ENCODE measurements at regions not wholly inside any gene's neighbourhood (a gene's known extent, or its start where the extent isn't known, plus 50 kb on each side); places are given as distances from the start of the nearest gene placed in this dataset.

DNA sequence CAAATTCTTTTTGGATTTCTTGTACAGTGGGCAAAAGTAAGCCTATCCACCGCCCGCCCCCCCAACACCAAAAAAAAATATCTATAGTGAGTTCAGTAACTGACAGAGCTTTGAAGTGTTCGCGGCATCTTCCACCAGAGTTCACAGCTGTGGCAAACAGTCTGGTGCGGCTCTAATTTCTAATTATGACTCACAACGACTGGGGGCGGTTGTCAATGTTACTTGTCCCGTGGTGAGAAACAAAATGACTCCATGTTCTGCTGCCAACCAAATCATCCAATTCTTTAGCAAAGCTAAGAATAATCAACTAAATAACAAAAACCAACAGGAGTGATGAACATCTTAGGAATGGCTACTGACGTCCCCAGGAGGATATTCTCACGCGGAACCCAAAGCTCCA is 392.5 kb upstream of the SALL3 start:
- TF ChIP-seq TCF4 (CRISPR knock-in tag; IDR thresholded peaks at IDR 0.05; ENCODE audit: borderline replicate concordance) (no peak), ZFP3 (CRISPR knock-in tag; IDR thresholded peaks at IDR 0.05) (no peak), ZFP30 (CRISPR knock-in tag; IDR thresholded peaks at IDR 0.05) (no peak), BACH2 (CRISPR knock-in tag; IDR thresholded peaks at IDR 0.05; ENCODE audit: borderline replicate concordance) (no peak)
- ATAC-seq, result no peak

DNA sequence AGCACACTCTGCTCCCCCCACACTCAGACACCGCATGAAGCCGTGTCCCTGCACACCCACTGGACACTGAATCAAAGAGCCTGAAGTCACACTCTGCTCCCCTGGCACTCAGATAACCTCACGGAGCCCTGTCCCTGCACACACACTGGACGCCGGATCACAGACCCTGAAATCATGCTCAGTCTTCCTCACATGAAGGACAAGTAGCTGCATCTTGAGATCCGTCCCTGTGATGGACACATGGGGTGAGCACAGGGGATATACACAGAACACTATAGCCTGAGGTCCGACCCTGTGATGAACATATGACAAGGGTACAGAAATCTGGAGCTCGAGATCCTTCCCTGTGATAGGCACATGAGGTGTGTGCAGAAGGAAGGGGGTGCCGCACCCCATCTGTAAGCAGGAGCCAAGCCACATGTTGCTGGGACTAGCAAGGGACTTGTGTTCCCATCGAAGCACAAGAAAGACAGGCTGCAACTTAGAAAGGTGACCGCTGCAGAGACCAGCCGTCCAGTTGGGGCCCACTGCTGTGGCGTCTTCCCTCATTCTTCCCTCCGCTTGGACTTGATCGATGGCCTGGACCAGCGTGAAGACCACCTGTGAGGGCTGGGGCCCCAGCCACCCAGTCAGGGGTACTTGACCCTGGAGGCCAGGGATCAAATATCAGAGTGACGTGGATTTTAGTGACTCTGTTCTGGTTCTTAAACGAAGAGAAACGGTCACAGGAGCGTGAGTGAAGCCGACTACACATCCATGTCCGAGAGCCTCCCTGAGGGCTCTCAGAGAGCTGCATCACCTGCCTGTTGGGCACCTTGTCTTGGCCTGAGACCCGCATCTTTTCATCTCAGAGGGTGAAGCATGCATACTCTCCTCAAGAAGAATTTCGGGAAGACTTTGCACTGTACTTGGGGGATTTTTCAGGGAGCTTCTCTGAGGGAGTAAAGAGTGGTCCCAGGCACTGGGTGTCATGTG is 391.7 kb upstream of the SALL3 start:
- TF ChIP-seq BACH2 (CRISPR knock-in tag; IDR thresholded peaks at IDR 0.05; ENCODE audit: borderline replicate concordance), result no peak
- TF ChIP-seq ZNF565 (CRISPR knock-in tag; conservative IDR thresholded peaks at IDR 0.05; ENCODE audit: low read depth), result no peak
- TF ChIP-seq OSR1 (CRISPR knock-in tag; IDR thresholded peaks at IDR 0.05), result no peak

DNA sequence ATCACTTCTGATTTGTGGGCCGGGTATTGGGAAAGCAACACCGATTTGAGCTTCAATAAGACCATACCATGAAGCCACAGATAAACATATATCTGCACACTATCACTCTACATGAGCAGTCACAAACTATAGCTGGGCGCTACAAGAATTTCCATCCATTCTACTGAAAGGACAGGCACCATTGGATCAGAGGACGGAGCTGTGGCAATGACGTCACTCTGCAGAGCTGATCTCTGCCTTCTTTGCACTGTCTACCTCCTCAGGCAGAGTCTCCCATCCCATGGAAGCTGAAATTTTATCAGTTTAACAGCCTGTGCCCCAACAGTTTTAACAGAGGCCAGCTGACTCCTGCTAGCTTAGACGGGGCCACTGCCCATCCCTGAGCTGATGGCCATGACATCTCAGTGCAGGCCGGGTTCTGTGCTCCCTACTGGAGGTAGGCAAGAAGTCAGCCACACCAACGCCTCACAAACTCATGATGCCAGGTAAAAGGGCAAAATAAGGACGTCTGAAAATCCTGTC is 389.6 kb upstream of the SALL3 start:
- ATAC-seq, result no peak
- TF ChIP-seq ESRRG (CRISPR knock-in tag; IDR thresholded peaks at IDR 0.05), result no peak
- TF ChIP-seq BACH2 (CRISPR knock-in tag; IDR thresholded peaks at IDR 0.05; ENCODE audit: borderline replicate concordance), result no peak
- no peak for TF ChIP-seq SNAI2 (CRISPR knock-in tag; IDR thresholded peaks at IDR 0.05)
- no peak for TF ChIP-seq OSR1 (CRISPR knock-in tag; IDR thresholded peaks at IDR 0.05)
- TF ChIP-seq ZNF565 (CRISPR knock-in tag; conservative IDR thresholded peaks at IDR 0.05; ENCODE audit: low read depth), result no peak

More for the DNA sequence above, 391.7 kb upstream of the SALL3 start:
- no peak for ATAC-seq

DNA sequence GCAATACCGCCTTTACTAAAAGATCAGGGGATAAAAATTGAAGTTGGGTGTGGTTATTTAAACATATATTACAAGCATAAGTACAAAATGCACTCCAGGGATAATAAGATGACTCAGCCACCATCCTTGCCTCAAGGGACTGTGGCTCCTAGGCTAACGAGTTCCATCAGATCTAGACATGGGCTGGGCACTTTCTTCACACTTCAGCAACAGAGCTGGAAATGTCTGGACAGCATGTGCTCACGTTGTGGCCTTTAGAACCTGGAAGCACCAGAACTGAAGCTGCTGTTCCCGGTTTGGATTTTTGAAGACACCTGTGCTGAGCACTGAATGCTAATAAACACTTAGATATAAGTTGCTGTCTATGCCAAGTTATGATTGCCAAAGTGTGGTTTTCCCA is 384.2 kb upstream of the SALL3 start:
- TF ChIP-seq CSDC2 (CRISPR knock-in tag; IDR thresholded peaks at IDR 0.05), result no peak
- TF ChIP-seq BACH2 (CRISPR knock-in tag; IDR thresholded peaks at IDR 0.05; ENCODE audit: borderline replicate concordance), result no peak
- no peak for TF ChIP-seq PPARA (CRISPR knock-in tag; IDR thresholded peaks at IDR 0.05; ENCODE audit: borderline replicate concordance)
- TF ChIP-seq, protein P1, sequence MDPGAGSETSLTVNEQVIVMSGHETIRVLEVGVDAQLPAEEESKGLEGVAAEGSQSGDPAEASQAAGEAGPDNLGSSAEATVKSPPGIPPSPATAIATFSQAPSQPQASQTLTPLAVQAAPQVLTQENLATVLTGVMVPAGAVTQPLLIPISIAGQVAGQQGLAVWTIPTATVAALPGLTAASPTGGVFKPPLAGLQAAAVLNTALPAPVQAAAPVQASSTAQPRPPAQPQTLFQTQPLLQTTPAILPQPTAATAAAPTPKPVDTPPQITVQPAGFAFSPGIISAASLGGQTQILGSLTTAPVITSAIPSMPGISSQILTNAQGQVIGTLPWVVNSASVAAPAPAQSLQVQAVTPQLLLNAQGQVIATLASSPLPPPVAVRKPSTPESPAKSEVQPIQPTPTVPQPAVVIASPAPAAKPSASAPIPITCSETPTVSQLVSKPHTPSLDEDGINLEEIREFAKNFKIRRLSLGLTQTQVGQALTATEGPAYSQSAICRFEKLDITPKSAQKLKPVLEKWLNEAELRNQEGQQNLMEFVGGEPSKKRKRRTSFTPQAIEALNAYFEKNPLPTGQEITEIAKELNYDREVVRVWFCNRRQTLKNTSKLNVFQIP (CRISPR knock-in tag; IDR thresholded peaks at IDR 0.05; ENCODE audit: borderline replicate concordance, low read depth), result no peak
- no peak for TF ChIP-seq ZFP3 (CRISPR knock-in tag; IDR thresholded peaks at IDR 0.05)
- no peak for TF ChIP-seq RARB (CRISPR knock-in tag; IDR thresholded peaks at IDR 0.05)
- no peak for TF ChIP-seq TOX (CRISPR knock-in tag; IDR thresholded peaks at IDR 0.05; ENCODE audit: borderline replicate concordance)
- no peak for TF ChIP-seq SNAI2 (CRISPR knock-in tag; IDR thresholded peaks at IDR 0.05)
- TF ChIP-seq GLIS3 (CRISPR knock-in tag; IDR thresholded peaks at IDR 0.05), result no peak
- no peak for TF ChIP-seq ESRRG (CRISPR knock-in tag; IDR thresholded peaks at IDR 0.05)
- no peak for ATAC-seq

DNA sequence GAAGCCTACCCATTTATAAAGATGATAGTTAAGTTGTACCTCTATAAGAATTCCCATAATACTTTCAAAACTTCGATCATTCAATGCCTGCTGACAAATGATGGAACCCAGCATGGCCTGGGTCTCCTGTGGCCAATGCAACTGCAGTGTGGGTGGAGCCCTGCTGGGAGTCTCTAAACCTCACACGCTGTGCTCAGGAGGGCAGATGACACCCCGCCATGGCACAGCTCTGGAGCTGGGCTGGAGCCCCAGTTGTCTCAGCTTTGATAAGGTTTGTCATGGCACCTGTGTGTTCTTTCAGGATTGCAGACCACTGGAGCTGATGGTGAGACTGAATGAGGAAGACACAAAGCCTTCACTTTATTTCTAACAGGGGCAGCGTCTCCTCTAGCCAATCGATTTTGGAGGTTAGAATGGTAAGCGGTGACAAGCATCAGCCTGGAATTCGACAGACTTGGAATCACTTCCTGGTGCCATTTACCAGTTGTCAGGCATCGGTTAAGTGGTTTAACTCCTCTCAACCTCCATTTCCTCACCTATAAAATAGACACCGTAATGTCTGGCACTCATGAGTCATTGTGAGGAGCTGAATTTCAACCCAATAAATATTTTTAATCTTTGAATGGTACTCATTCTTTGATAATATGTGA is 383.6 kb upstream of the SALL3 start:
- TF ChIP-seq ESRRG (CRISPR knock-in tag; IDR thresholded peaks at IDR 0.05), result no peak
- ATAC-seq, result no peak

DNA sequence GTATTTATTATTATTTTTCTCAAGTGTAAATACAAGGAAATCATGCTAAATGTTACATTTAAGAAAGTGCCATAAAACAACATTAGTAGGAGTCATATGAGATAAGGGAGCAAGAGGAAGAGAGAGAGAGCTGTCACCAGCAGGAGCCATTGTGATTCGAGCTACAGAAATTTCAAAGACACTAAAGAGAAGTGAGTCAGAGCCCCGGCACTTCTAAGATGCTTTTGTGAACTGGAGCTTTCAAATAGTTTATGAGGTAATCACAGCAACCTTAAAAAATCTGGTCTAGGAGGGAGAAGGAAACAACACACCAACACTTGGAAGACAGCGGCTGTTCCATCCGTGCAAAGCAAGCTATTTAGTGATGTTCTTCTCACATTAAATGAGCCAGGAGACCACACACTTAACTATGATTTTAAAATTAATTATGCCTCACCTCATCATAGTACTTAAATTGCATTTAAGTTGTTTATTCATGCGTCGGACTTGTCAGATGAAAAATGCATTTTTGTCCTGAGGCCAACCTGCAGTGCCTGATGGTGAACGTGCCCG is 382.7 kb upstream of the SALL3 start:
- ATAC-seq, result no peak
- no peak for TF ChIP-seq ZFP3 (CRISPR knock-in tag; IDR thresholded peaks at IDR 0.05)
- TF ChIP-seq ZC3H10 (CRISPR knock-in tag; IDR thresholded peaks at IDR 0.05), result no peak
- no peak for TF ChIP-seq TCF4 (CRISPR knock-in tag; IDR thresholded peaks at IDR 0.05; ENCODE audit: borderline replicate concordance)
- TF ChIP-seq ZNF70 (CRISPR knock-in tag; IDR thresholded peaks at IDR 0.05), result no peak

DNA sequence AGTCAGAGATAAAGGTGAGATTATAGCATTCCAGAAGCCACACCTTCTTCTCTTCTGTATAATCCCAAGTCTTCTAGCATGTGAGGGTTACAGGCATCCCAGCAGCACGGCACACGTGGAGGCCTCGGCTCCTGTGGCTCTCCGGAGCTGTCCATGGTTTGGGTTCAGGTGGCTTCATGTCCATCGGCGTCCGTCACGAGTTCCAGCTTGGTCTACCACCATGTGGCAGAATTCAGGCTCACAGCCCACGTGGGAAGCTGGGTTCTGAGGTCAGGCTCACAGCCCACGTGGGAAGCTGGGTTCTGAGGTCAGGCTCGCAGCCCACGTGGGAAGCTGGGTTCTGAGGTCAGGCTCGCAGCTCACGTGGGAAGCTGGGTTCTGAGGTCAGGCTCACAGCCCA is 378.3 kb upstream of the SALL3 start:
- no peak for ATAC-seq
- TF ChIP-seq BACH2 (CRISPR knock-in tag; IDR thresholded peaks at IDR 0.05; ENCODE audit: borderline replicate concordance) (no peak), ZC3H10 (CRISPR knock-in tag; IDR thresholded peaks at IDR 0.05) (no peak), SNAI2 (CRISPR knock-in tag; IDR thresholded peaks at IDR 0.05) (no peak), TOX (CRISPR knock-in tag; IDR thresholded peaks at IDR 0.05; ENCODE audit: borderline replicate concordance) (no peak), ZFP30 (CRISPR knock-in tag; IDR thresholded peaks at IDR 0.05) (no peak), ZNF70 (CRISPR knock-in tag; IDR thresholded peaks at IDR 0.05) (no peak), PPARA (CRISPR knock-in tag; IDR thresholded peaks at IDR 0.05; ENCODE audit: borderline replicate concordance) (no peak), ARNTL (CRISPR knock-in tag; IDR thresholded peaks at IDR 0.05; ENCODE audit: borderline replicate concordance, low read depth) (no peak), GLIS3 (CRISPR knock-in tag; IDR thresholded peaks at IDR 0.05) (no peak)
- TF ChIP-seq, protein P1 (CRISPR knock-in tag; IDR thresholded peaks at IDR 0.05; ENCODE audit: borderline replicate concordance, low read depth), result no peak
- TF ChIP-seq, protein P2, sequence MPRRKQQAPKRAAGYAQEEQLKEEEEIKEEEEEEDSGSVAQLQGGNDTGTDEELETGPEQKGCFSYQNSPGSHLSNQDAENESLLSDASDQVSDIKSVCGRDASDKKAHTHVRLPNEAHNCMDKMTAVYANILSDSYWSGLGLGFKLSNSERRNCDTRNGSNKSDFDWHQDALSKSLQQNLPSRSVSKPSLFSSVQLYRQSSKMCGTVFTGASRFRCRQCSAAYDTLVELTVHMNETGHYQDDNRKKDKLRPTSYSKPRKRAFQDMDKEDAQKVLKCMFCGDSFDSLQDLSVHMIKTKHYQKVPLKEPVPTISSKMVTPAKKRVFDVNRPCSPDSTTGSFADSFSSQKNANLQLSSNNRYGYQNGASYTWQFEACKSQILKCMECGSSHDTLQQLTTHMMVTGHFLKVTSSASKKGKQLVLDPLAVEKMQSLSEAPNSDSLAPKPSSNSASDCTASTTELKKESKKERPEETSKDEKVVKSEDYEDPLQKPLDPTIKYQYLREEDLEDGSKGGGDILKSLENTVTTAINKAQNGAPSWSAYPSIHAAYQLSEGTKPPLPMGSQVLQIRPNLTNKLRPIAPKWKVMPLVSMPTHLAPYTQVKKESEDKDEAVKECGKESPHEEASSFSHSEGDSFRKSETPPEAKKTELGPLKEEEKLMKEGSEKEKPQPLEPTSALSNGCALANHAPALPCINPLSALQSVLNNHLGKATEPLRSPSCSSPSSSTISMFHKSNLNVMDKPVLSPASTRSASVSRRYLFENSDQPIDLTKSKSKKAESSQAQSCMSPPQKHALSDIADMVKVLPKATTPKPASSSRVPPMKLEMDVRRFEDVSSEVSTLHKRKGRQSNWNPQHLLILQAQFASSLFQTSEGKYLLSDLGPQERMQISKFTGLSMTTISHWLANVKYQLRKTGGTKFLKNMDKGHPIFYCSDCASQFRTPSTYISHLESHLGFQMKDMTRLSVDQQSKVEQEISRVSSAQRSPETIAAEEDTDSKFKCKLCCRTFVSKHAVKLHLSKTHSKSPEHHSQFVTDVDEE (CRISPR knock-in tag; IDR thresholded peaks at IDR 0.05), result no peak
- TF ChIP-seq, protein P3, sequence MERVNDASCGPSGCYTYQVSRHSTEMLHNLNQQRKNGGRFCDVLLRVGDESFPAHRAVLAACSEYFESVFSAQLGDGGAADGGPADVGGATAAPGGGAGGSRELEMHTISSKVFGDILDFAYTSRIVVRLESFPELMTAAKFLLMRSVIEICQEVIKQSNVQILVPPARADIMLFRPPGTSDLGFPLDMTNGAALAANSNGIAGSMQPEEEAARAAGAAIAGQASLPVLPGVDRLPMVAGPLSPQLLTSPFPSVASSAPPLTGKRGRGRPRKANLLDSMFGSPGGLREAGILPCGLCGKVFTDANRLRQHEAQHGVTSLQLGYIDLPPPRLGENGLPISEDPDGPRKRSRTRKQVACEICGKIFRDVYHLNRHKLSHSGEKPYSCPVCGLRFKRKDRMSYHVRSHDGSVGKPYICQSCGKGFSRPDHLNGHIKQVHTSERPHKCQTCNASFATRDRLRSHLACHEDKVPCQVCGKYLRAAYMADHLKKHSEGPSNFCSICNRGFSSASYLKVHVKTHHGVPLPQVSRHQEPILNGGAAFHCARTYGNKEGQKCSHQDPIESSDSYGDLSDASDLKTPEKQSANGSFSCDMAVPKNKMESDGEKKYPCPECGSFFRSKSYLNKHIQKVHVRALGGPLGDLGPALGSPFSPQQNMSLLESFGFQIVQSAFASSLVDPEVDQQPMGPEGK (CRISPR knock-in tag; IDR thresholded peaks at IDR 0.05; ENCODE audit: borderline replicate concordance), result no peak
